RWPE2 (cell line): ENCODE measurements at regions not wholly inside any gene's neighbourhood (a gene's known extent, or its start where the extent isn't known, plus 50 kb on each side); places are given as distances from the start of the nearest gene placed in this dataset.
A peak's percentile ranks its signal among the peaks of the same experiment; 100 is the strongest.

ENCODE experiments used
- ATAC-seq: fragments of 200-7000 bp; cut with Tn5 transposase; 3 replicates; pipeline ENCODE4 v1.9.1; 2021; ENCODE audit warnings: low read depth
- DNase-seq: peaks from one replicate; pipeline ENCODE4 v3.0.0-alpha.2; 2020; ENCODE audit warnings: low spot score
- H3K27ac ChIP-seq: fragments of 450-650 bp; 2 replicates; pipeline ENCODE4 v1.5.1; 2017; ENCODE audit warnings: mild to moderate bottlenecking; ENCODE audit not compliant: poor library complexity, severe bottlenecking
- H3K27me3 ChIP-seq: fragments of 250-450 bp; sonication (Bioruptor Pico); 2 replicates; pipeline ENCODE4 v1.5.1; 2021; ENCODE audit warnings: mild to moderate bottlenecking, moderate library complexity; ENCODE audit not compliant: insufficient read depth, poor library complexity, severe bottlenecking
- H3K36me3 ChIP-seq: fragments of 250-450 bp; sonication (Bioruptor Pico); 2 replicates; pipeline ENCODE4 v1.5.1; 2020; ENCODE audit warnings: low read depth, mild to moderate bottlenecking, moderate library complexity
- H3K4me1 ChIP-seq: fragments of 250-450 bp; sonication (Bioruptor Pico); 2 replicates; pipeline ENCODE4 v1.5.1; 2021; ENCODE audit warnings: mild to moderate bottlenecking, moderate library complexity; ENCODE audit not compliant: insufficient read depth, poor library complexity, severe bottlenecking
- H3K4me3 ChIP-seq: fragments of 250-450 bp; sonication (Bioruptor Pico); 2 replicates; pipeline ENCODE4 v1.5.1; 2021; ENCODE audit warnings: mild to moderate bottlenecking, moderate library complexity; ENCODE audit not compliant: severe bottlenecking
- H3K9me3 ChIP-seq: fragments of 250-450 bp; sonication (Bioruptor Pico); 2 replicates; pipeline ENCODE4 v1.5.1; 2021; ENCODE audit warnings: mild to moderate bottlenecking, moderate library complexity; ENCODE audit not compliant: severe bottlenecking
- TF ChIP-seq, protein P1 (sequence below): fragments of 450-650 bp; IDR thresholded peaks from one replicate; pipeline ENCODE4 v1.5.1; 2017; ENCODE audit warnings: mild to moderate bottlenecking, moderate library complexity; ENCODE audit not compliant: poor library complexity, severe bottlenecking

DNA sequence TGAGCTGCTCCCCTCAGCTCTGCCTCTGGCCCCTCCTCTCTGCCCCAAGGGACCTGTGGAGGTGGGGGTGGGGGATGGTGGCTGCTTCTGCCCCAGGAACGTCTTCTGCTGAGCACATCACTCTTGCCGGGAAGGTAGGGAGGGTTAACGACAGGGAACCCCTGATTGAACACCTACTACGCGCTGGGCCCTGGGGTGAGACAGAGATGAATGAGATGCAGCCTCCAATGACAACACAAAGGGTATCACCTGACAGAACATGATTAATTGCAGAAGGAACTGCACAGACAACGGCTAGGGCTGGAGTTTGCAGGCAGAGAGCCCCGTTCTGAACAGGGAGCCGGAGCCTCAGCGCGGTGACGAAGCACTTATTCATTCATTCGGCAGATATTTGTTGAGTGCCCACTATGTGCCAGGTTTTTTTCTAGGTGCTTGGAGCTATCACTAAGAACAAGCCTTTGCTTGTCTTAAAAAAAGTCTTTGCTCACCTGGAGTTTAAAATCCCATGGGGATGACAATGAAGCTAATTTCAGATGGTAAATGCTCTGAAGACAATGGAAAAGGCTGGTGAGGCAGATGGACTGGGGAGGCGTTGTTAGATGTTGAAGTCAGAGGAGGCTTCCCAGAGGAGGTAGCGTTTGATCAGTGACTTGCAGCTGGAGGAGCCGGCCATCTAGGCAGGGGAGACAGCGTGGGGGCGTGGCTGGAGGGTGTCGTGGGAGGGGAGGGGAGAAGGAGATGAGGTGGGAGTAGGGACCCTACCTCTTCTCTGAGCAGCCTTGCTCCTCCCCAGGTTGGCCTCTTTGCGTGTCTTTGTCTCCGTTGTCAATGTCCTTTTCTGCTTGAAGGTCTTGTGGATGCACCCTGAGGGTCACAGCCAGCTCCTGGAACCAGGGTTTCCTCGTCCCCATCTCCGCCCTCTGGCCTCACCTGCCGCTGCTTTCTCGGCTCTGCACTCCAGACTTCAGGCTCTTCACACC, 103.1 kb upstream of the CSF3R start:
- Histone ChIP-seq H3K4me1 (no peaks in the 10 kb centered on the region), H3K27ac (no peak overlapping the region), H3K27me3 (no peaks in the 10 kb centered on the region), H3K4me3 (no peak overlapping the region), H3K36me3 (no peaks in the 10 kb centered on the region), H3K9me3 (no peaks in the 10 kb centered on the region)
- TF ChIP-seq, protein P1, sequence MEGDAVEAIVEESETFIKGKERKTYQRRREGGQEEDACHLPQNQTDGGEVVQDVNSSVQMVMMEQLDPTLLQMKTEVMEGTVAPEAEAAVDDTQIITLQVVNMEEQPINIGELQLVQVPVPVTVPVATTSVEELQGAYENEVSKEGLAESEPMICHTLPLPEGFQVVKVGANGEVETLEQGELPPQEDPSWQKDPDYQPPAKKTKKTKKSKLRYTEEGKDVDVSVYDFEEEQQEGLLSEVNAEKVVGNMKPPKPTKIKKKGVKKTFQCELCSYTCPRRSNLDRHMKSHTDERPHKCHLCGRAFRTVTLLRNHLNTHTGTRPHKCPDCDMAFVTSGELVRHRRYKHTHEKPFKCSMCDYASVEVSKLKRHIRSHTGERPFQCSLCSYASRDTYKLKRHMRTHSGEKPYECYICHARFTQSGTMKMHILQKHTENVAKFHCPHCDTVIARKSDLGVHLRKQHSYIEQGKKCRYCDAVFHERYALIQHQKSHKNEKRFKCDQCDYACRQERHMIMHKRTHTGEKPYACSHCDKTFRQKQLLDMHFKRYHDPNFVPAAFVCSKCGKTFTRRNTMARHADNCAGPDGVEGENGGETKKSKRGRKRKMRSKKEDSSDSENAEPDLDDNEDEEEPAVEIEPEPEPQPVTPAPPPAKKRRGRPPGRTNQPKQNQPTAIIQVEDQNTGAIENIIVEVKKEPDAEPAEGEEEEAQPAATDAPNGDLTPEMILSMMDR: no peak
- ATAC-seq: peak; percentile 78
- no peak for DNase-seq

- Histone ChIP-seq H3K36me3 (no peaks in the 10 kb centered on the region), H3K9me3 (no peaks in the 10 kb centered on the region), H3K27ac (no peak overlapping the region), H3K4me1 (no peaks in the 10 kb centered on the region), H3K4me3 (no peak overlapping the region), H3K27me3 (no peaks in the 10 kb centered on the region)
- TF ChIP-seq, protein P1: no peak
- DNase-seq: no peak
- no peak for ATAC-seq
Measured at GRCh38 chr1:36584874-36585453, 102.3 kb upstream of the CSF3R start.

DNA sequence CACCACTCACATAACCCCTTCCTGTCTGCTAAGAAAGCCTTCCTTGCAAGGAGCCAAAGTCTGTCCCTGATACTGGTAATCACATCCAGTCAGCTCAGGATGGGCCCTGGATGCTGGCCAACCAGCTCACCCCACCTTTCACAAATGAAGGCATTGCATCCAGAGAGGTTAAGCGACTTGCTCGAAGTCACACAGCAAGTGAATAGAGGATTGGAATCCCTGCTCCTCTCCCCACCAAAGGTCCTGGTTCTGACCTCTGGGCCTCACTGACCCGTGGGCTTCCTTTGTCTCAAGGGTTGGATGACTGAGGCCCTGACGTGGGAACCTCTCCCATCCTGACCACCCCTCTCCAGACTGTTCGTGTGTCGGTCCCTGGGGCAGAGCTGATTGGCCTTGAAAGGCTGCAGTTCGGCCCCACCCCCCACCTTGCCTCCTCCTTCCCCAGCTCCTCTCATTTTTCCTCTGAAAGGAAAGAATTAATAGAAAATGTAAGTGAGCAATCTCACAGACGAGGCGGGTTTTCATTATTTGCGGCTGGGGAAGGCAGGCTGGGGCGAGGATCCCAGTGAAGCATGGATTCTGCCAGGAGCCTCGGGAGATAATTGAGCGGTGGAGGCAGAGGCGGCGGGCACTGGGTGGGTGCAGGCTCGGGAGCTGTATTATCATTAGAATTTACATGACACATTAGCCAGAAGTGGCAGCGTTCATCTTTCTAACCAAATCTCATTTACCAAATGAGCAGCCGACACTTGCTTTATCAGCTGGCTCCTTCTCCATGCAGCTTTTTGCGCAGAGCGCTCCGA, 101.5 kb upstream of the CSF3R start:
- Histone ChIP-seq H3K4me1 (no peaks in the 10 kb centered on the region), H3K9me3 (no peaks in the 10 kb centered on the region), H3K4me3 (no peak overlapping the region), H3K36me3 (no peaks in the 10 kb centered on the region), H3K27ac (no peak overlapping the region), H3K27me3 (no peaks in the 10 kb centered on the region)
- ATAC-seq: no peak
- DNase-seq: no peak
- TF ChIP-seq, protein P1: no peak

- ATAC-seq (no peak), DNase-seq (no peak)
- Histone ChIP-seq H3K4me1 (no peaks in the 10 kb centered on the region), H3K27me3 (no peaks in the 10 kb centered on the region), H3K36me3 (no peaks in the 10 kb centered on the region), H3K4me3 (no peak overlapping the region), H3K9me3 (no peaks in the 10 kb centered on the region), H3K27ac (no peak overlapping the region)
- TF ChIP-seq, protein P1: no peak
Measured at GRCh38 chr1:36583080-36583479, 100.4 kb upstream of the CSF3R start.
